ENCODE measurements at regions not wholly inside any gene's neighbourhood (a gene's known extent, or its start where the extent isn't known, plus 50 kb on each side); places are given as distances from the start of the nearest gene placed in this dataset.

DNA sequence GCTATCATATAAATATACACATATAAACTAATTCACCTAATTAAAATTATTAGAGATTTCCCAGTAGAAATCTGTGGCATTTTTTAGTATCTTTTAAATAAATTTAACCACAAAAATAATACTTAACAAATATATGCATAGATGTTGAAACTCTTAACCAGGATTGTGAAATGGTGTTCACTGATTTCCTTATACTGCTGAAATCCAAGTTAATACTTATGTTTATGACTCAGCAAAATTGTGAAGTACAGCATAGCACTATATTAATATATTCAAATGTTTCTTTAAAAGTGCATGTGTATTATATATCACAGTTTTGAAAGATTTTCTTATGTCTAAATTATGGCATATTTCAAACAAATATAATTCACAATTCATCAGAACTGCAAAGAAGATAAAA lies 328.2 kb upstream of the MANEA start:
- no peak for DNase-seq

DNA sequence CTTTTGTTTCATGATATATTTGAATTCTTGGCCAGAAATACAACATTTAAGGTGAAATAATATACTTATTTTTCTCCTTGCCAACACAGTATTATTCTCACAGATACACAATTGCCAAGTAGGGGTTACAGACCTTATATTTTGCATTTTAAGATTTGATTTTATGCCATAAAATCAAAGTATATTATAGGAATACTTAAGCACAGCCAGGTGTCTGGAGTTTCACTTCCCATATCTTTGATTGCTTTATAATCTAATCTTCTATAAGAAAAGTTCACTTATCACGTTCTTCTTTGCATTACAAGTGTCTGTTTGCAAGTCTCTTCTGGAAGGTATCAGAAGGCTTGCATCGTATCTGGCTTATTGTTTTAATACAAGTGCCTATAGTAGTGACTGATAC lies 327.7 kb upstream of the MANEA start:
- DNase-seq, result no peak

DNA sequence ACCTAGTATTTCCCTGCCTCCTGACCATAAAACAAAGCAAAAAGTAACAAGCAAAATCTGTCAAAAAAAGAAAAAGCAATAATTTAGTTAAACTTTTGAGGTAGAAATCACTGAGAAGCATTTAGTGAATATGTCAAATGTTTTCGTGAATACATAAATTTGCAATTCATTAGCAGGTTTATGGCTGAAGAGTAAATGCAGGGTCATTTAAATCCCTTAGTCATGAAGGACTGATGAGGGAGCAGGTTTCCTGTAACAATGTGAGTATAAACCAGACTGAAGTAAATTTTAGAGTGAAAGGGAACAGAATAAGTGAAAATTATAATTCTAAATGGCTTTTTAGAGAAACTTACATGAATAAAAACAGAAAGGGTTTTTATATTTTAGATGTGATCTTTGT lies 313.5 kb upstream of the MANEA start:
- no peak for DNase-seq

DNA sequence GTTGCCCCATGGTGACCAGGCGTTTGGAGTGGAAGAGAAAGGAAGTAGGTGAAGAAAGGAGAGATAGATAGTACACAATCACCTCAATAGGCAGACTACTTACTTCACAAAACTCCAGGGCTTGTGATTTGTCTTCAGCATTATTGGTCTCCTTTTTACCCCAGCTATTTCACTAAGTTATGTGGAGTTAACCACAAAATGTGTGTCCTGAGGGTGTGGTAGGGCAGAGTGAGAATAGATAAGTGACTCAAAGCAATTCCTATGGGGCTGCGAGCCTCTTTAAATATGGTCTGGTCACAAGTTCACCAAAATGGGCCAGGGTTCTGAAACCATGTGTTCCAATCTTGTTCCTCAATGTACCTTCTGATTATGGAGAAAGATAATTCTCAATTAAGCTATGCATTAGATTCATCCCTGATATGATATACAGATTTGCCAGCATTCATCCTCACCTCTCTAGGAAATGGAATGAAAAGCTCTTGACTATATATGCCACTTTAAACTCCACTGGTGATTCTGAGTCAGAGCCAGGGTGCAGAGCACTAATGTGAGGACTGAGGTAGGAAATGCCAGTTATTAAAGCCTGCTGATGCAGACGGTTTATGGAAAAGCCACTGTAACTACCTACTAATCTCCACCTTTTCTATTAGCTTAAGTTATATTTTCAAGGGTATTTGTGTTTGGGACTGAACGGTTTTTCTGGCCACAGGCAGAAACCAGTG lies 310.6 kb upstream of the MANEA start:
- no peak for DNase-seq

DNA sequence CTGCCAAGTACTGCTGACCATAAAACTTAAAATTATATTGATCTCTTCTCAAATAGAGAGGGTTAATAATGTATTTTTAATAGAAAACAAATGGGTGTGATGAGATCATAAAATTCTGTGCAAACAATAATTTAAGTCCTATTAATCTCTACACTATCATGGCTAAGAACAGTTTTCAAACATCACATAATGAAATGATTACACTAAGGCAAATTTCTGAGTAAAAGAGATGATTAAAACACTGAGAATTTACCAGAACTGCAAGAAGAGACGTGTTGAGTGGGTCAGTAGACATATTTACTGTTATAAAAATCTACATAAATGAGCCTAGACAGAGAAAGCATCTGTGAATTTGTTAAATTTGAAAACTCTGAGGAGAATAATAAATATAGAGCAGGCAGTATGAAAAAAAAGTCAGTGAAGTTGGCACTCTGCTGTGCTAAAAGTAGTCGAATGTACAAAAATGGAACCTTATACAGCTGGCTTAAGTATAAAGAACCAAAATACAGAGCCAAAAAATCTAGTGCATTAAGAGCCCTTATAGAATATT lies 302.6 kb upstream of the MANEA start:
- DNase-seq, result no peak

DNA sequence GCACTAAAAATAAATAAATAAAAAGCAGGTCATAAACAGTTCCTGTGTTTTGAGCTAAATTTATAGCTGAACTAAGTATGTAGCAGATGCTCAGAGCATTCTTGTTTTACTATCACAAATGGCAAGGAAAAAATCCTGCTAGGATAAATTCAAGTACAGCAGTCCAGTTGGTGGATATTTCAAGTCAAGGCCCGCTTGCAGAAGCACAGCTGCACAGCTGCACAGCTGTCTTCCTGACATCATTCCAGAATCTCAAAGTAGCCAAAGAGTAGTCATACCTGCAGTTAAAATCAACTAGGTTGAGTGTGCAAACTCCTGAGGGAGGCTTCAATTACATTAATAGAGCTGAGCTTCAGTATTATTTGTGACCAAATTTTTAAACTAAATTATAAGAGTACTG lies 297.7 kb upstream of the MANEA start:
- DNase-seq, result no peak

DNA sequence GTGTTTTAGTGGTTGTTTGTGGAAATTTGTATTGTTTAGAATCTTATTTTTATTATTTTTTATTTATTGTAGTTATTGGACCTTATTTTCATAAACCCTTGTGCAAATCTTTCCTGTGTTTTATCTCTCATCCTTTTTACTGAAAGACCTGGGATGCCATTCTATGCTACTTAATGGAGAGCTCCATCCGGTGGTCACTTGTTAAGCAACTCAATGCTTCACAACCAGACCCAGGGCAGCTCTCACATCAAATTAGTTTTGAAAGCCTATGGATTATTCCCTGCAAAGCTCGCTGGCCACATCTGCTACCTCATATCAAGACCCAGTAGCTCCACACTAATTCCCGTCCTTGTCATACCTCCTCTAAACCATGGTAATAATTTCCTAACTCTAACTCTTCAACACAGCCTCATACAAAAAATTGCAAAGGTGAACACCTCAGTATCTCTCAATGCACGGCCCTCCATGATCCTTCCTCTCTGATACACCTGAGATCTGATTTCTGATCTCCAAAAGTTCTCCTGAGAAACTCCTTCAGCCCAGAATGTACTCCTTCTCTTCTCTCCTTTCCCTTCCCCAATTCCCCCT lies 296.6 kb upstream of the MANEA start:
- no peak for DNase-seq

DNA sequence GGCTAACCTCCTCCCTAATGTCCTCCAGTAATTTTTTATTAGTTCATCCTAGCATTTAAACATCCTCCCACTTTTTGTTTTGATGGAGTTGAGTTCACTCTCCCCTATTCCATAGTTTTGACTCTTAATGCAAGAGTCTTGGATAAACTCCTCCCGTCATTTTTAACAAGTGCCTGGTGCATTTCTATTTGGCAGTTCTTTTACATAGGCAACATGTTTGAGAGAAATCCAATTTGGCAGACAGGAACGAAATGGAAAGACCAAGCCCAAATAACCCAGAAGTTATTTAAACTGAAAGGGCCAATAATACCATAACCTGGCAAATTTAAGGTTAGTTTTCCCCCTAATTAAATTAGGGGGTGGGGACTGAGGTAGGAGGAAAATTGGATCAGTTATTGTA lies 291.5 kb upstream of the MANEA start:
- no peak for DNase-seq

DNA sequence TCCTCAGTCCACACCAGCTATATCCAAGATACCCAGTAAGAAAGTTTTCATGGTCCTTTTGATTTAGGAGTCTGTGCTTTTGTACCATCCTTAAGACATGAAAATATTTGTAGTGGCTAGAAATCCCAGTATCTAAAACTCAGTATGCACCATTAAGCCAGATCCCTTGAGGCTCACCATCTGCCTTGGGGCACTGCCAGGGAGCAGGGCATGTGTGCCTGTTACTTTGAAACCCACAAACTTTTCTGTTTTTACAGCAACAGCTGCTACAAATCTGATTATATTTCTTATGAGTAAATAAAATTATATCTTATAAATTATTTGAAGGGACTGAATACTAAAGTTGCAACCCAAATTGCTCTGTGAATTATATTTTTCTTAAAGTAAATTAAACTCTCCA lies 290.5 kb upstream of the MANEA start:
- no peak for DNase-seq

DNA sequence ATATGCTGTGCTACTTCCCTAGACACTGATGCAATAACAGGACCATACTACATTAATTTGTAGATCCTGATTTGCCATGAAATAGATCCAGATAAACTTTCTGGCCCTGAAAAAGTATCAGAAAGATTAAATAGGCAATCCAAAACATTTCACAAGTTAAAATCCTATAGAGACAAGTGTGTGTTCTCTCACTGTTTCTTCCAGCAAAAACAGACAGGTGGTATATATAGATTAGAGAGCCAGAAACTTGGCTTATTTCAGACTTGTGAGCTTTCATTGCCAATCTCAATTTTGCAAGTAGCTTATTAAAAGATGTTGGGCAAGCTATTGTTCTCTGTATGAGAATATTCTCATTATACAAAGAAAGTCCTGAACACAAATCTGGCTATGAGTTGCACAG lies 289.1 kb upstream of the MANEA start:
- no peak for DNase-seq

DNA sequence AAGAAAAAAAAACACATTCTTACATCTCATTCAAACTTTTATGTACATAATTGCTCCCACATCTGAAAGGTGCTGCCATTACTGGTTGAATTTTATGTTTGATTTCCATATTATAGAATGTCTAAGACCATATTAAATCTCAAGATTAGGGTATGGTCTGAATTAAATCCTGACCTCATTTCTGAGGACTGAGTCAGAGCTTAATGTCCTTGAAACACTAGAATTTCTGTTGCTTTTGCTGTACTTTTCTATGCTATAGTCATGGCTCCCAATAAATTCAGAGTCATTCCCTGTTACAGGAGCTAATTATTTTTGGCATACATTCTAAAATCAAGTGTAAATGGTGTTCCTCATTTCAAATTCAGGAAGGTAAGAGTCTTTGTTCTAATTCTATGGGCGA lies 285.3 kb upstream of the MANEA start:
- no peak for DNase-seq

DNA sequence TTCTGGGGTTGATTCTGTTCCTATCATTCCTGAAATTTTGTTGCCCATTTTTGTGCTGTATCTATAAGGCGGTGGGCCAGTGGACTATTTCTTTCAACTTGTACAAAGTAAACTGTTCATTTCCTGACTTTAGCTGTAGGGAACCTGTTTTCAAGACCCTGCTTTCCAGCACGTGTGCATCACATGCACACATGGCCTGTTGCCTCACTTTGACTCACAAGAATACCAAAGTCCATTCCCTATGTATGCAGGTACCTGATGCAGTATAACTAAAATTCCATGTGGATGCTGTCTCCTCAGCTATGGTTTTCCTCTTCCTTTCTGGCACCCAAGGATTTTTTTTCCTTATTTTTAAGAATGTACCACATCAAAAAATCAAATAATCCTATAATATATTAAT lies 284.1 kb upstream of the MANEA start:
- DNase-seq, result no peak

DNA sequence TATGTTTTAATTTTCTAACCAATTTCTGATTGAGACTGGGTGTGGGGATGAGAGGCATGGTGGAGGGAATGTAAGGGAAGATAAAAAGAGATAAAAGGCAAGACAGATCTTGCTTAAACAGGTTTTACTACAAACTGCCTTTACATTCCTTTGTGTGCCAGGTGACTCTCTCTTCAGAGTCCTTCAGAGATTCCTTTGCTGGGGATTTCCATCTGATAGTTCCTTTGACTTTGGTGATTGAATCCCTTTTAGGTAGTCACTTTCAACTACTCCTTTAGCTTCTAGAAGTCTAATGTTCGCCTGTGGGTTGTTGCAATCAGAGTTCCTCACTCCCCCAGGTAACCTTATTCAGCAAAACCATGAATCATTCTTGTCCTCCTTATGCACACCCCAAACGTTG lies 283.3 kb upstream of the MANEA start:
- no peak for DNase-seq

DNA sequence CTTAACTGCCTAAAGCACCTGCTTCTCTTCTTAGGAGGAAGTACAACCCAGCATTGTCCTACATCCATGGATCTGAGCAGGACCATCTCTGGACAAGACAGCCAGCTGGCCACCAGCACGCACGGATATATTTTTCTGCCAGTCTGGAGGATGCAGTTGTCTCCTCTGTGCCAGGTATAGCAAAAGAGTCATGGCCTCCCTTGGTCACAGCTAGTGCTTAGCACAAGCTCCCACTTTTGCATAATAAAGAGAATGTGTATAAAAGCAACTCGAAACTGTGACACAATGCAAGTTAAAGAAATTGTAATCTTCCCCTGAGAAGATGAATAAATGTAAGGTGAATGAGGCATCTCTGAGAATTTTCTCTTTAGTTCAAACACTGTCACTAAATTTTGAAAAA lies 267.8 kb upstream of the MANEA start:
- DNase-seq, result no peak

DNA sequence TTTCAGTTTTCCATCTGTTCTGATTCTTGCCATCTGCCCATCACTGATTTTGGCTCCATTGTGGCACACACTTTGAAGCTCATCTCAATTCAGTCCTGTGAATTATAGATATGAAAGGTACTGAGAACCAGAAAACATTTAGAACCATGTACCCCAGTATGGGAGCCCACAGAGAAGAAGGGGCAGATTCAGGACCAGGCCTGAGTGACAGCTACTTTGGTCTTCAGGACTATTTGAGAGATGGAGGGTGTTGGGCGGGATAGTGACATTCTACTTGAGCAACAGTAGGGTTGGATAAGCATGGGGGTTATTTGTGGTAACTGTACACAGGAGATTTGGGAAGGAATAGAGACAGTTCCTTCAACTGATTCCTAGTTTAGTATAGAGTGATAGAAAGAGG lies 259.2 kb upstream of the MANEA start:
- DNase-seq, result no peak

DNA sequence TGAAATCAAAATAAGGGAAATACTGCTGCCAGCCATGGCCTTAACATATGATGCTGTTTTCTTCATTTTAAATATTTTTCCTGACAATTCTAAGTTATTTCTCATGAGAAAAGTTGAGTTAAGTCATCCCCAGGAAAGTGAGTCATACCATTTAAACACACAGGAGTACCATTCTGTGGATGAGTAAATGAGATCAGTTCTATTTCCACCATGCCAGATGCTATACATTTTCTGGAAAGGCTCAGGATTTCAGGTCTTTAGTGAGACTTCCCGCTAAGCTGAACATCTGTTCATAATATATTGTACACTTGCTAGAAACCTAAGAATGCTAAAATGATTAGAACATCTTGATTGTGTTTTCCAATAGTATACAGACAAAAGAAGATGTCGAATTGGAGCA lies 256.2 kb upstream of the MANEA start:
- DNase-seq, result no peak

DNA sequence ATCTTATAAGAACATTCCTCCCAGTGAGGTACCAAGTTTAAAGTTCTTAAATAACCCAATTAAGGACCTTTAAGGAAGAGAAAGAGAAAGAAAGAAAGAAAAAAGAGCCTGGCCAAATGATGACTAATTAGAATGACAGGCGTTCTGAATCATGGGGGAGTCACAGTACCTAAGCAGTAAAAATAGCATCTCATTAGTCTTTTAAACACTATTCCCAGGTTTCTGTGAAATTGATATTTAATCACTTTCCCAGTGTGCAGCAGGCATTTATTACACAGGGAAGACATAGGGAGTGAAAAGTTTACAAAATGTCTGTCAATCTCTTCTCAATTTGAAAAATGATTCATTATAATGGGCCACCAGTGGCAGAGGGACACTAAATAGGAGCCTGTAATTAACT lies 251.4 kb upstream of the MANEA start:
- DNase-seq, result no peak

DNA sequence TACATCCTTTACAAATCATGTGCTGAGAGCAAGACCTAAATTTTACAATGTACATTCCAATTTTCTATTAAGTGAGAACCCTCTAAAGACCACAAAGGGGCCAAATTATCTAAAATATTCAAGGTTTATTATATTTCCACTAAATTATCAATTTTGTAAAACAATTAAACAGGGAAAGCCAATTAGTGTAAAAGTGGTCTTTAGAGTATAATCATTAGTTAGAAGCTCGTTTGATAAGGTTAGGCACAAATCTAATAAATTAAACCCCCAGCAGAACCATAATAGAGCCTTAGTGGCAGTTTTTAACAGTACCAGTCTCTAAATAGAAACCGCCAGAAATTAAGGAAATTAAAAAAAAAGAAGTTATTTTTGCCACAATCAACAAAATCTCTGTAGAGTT lies 249.1 kb upstream of the MANEA start:
- no peak for DNase-seq

DNA sequence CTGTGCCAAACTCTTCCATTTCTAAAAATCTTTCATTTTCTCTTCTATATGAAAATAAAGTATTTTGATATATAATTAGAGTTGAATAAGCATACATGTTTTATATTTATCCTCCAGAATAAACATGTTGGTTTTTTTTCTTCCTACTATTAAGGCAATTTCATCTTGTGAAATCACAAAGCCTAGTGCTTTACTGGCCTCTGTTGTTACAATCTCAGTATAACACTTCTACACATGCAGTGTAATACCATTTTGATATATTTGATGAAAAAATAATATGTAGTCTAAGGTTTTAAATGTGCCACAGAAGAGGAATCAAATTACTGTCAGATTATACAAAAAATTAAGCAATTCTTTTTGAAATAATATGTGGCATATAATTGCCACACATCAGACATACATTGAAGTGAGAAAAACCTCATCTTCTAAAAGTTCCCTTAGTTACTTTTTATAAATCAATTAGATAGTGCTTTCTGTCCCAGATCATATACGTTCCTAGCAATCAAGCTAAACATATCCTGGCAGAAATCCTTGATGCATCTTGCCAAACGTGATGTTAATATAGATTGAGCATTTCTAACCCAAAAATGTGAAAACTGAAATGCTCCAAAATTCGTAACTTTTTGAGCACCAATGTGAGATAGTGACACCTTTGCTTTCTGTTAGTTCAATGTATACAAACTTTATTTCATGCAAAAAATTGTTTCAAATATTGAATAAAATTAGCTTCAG lies 225.1 kb upstream of the MANEA start:
- no peak for DNase-seq

DNA sequence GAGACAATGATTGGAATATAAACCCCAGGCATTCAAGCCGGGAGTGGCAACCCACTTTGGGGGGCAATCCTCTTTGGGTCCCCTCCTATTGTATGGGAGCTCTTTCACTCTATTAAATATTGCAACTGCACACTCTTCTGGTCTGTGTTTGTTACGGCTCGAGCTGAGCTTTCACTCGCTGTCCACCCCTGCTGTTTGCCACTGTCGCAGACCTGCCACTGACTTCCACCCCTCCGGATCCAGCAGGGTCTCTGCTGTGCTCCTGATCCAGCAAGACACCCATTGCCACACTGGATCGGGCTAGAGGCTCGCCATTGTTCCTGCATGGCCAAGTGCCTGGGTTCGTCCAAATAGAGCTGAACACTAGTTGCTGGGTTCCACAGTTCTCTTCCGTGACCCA lies 222.8 kb upstream of the MANEA start:
- no peak for DNase-seq

DNA sequence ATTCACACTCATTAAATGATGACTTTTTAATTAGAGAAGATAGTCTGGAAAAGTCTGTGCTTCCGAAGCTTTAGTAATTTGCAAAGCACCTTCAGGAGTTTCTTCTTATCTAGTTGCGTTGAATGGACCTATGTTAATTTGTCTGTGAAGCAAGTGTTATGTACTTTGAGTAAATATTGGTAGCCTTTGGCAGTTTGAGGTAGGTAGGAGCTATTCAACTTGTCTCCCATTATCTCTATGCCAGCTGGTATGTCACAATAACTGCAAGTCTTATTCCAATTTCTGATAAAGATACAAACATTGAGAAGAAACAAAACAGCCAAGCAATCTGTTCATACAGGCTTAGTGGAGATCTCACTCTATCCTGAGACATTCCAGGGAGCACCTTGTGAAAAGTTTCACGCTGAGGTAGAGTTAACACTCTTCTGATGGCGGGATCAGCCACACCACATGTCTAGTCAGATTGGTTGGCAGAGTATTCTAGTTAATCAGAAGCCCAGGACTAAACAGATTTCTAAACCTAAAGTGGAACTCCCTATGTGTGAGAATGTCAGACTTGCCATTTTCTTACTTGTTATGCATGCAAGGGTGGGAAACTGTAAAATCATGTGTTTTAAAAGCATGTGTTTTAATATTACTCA lies 219.8 kb upstream of the MANEA start:
- no peak for DNase-seq

DNA sequence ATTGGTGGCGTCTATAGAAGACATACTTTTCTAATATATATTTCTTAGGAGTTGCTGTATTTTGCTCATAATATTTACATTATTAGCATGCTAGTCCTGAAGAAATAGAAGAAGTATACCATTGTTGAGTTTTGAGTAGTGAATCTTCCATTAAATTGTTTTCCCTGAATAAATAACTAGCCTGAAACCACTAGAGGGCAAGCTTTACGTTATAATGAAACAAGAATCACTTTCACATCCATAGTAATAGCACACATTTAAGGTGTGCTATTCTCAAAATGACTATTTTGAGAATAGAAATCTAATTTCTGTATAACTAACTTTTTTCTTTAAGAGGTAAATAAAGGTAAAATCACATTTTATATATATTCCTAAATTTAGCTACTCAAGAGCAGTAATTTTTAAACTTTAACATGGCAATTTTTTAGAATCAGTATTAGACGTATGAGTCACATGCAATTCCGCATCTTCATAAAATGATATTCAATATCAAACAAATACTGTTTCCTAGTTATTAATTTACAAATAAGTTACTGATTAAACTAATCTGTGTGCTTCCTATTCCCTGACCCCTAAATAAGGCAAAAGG lies 213.2 kb upstream of the MANEA start:
- DNase-seq, result no peak

DNA sequence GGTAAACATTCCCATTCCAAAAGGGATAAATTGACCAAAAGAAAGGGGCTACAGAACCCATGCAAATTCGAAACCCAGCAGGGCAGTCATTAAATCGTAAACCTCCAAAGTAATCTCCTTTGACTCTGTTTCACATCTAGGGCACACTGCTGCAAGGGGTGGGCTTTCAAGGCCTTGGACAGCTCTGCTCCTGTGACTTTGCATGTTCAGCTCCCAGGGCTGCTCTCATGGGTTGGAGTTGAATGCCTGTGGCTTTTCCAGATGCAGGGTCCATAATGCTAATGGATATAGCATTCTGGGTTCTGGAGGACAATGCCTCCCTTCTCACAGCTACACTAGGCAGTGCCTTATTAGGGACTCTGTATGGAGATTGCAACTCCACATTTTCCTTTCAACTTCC lies 211.9 kb upstream of the MANEA start:
- no peak for DNase-seq

All from activated T-cell treated with anti-CD3 and anti-CD28 coated beads, Interleukin-2, amount 50 U/mL, for 1 hour (primary cell).